C1 segment of cervical spinal cord (tissue), 14 donors: ENCODE measurements at regions not wholly inside any gene's neighbourhood (a gene's known extent, or its start where the extent isn't known, plus 50 kb on each side); places are given as distances from the start of the nearest gene placed in this dataset.

Experiments used
- DNase-seq, 14 donors: peaks; one replicate each; lab custom pipeline; 2025; lab: John Stamatoyannopoulos, UW

- DNase-seq = no peak
Measured at GRCh38 chr2:125042727-125043126, 1017.6 kb downstream of the CNTNAP5 start.

- no peak for DNase-seq
Measured at GRCh38 chr2:125070726-125071505, 1045.8 kb downstream of the CNTNAP5 start.

- no peak for DNase-seq
Measured at GRCh38 chr2:125073440-125073839, 1048.4 kb downstream of the CNTNAP5 start.

- DNase-seq = no peak
Measured at GRCh38 chr2:125085904-125086303, 1060.8 kb downstream of the CNTNAP5 start.

- no peak for DNase-seq
Measured at GRCh38 chr2:125086313-125087184, 1061.5 kb downstream of the CNTNAP5 start.

GRCh38 chr2:125092276-125093009 is 1067.4 kb downstream of the CNTNAP5 start:
- DNase-seq = no peak

- no peak for DNase-seq
Measured at GRCh38 chr2:125095826-125096225, 1070.7 kb downstream of the CNTNAP5 start.

- DNase-seq = no peak
Measured at GRCh38 chr2:125106710-125107109, 1081.6 kb downstream of the CNTNAP5 start.

GRCh38 chr2:125107446-125107845 is 1082.4 kb downstream of the CNTNAP5 start:
- no peak for DNase-seq

GRCh38 chr2:125108251-125108650 is 1083.2 kb downstream of the CNTNAP5 start:
- DNase-seq = no peak

GRCh38 chr2:125125902-125126301 is 1100.8 kb downstream of the CNTNAP5 start:
- no peak for DNase-seq

- no peak for DNase-seq
Measured at GRCh38 chr2:125160947-125161346, 1135.9 kb downstream of the CNTNAP5 start.

GRCh38 chr2:125167152-125167551 is 1142.1 kb downstream of the CNTNAP5 start:
- DNase-seq = no peak

GRCh38 chr2:125167820-125168219 is 1142.7 kb downstream of the CNTNAP5 start:
- DNase-seq = no peak

- no peak for DNase-seq
Measured at GRCh38 chr2:125168442-125168841, 1143.4 kb downstream of the CNTNAP5 start.

- no peak for DNase-seq
Measured at GRCh38 chr2:125169022-125169763, 1144.1 kb downstream of the CNTNAP5 start.

- no peak for DNase-seq
Measured at GRCh38 chr2:125169764-125170146, 1144.7 kb downstream of the CNTNAP5 start.

GRCh38 chr2:125172181-125172580 is 1147.1 kb downstream of the CNTNAP5 start:
- DNase-seq = no peak

- DNase-seq = no peak
Measured at GRCh38 chr2:125175415-125175814, 1150.3 kb downstream of the CNTNAP5 start.

- no peak for DNase-seq
Measured at GRCh38 chr2:125185691-125186270, 1160.7 kb downstream of the CNTNAP5 start.

GRCh38 chr2:125207431-125207830 is 1182.3 kb downstream of the CNTNAP5 start:
- no peak for DNase-seq
